NB4 (cell line): ENCODE measurements at regions not wholly inside any gene's neighbourhood (a gene's known extent, or its start where the extent isn't known, plus 50 kb on each side); places are given as distances from the start of the nearest gene placed in this dataset.
"Not testable (repeated sequence)": the region's sequence is repeated elsewhere in the genome, so short reads cannot be mapped to it uniquely, and the experiment has no call there.

Experiments
- DNase-seq: peaks from one replicate; pipeline ENCODE4 v3.0.0; 2010; ENCODE audit warnings: low read depth
- H3K4me3 ChIP-seq: one replicate; pipeline ENCODE4 v1.5.1; 2011; ENCODE audit warnings: mild to moderate bottlenecking, low read depth, low read length, moderate library complexity
- MYC ChIP-seq: IDR thresholded peaks from 2 replicates; pipeline ENCODE4 v1.6.1; 2011; ENCODE audit warnings: low read depth, low read length
- POLR2A ChIP-seq: IDR thresholded peaks from 2 replicates; pipeline ENCODE4 v1.6.1; 2011; ENCODE audit warnings: mild to moderate bottlenecking; ENCODE audit not compliant: insufficient read length; ENCODE audit errors: extremely low read depth
- TF ChIP-seq, protein P1 (sequence below): IDR thresholded peaks from 2 replicates; pipeline ENCODE4 v1.6.1; 2011; ENCODE audit warnings: low read depth, low read length
- TF ChIP-seq, protein P2 (sequence below): IDR thresholded peaks from one replicate; pipeline ENCODE4 v1.5.1; 2012; ENCODE audit warnings: low read depth, low read length

DNA sequence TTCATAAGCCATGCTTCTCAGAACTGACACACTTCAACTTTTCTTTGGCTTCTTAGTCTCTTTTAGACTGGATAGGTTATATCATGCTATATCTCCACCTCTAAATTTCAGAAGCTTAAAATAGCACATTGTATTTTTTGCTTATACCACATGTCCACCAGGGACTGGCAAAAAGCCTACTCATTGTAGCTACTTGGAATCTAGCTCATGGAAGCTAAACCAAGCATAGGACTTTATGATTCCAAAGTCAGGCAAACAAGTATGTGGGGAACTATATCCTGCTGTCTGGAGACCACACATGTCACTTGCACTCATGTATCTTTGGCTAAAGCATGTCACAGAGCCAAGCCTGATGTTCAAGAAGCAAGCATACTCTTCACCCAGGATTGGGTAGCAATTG is 245.0 kb upstream of the RASGRP1 start:
- TF ChIP-seq, protein P1, sequence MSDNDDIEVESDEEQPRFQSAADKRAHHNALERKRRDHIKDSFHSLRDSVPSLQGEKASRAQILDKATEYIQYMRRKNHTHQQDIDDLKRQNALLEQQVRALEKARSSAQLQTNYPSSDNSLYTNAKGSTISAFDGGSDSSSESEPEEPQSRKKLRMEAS: no peak
- no peak for TF ChIP-seq POLR2A
- TF ChIP-seq, protein P2, sequence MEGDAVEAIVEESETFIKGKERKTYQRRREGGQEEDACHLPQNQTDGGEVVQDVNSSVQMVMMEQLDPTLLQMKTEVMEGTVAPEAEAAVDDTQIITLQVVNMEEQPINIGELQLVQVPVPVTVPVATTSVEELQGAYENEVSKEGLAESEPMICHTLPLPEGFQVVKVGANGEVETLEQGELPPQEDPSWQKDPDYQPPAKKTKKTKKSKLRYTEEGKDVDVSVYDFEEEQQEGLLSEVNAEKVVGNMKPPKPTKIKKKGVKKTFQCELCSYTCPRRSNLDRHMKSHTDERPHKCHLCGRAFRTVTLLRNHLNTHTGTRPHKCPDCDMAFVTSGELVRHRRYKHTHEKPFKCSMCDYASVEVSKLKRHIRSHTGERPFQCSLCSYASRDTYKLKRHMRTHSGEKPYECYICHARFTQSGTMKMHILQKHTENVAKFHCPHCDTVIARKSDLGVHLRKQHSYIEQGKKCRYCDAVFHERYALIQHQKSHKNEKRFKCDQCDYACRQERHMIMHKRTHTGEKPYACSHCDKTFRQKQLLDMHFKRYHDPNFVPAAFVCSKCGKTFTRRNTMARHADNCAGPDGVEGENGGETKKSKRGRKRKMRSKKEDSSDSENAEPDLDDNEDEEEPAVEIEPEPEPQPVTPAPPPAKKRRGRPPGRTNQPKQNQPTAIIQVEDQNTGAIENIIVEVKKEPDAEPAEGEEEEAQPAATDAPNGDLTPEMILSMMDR: no peak
- no peak for TF ChIP-seq MYC

DNA sequence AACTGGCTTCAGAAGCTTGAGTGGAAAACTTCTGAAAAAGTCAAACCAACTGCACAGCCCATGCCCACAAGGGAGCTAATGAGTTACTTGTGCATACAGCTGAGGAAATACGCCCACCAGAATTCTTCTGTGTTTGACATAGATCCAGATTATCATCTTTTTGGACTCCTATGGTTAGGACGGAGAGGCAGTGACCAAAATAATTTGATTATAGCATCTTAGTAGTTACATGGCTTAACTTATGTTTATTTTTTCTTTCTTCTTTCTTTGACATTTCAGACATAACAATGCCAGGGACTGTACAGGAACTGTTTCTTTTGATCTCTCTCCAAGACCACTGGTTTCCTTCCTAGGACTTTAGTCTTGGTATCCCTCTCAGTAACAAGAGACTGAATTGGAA is 246.1 kb upstream of the RASGRP1 start:
- TF ChIP-seq, protein P2: no peak
- TF ChIP-seq, protein P1: no peak
- TF ChIP-seq POLR2A (no peak), MYC (no peak)
- no peak overlapping the region for H3K4me3 ChIP-seq
- no peak for DNase-seq

More for the DNA sequence above, 245.0 kb upstream of the RASGRP1 start:
- no peak overlapping the region for H3K4me3 ChIP-seq
- DNase-seq: no peak

DNA sequence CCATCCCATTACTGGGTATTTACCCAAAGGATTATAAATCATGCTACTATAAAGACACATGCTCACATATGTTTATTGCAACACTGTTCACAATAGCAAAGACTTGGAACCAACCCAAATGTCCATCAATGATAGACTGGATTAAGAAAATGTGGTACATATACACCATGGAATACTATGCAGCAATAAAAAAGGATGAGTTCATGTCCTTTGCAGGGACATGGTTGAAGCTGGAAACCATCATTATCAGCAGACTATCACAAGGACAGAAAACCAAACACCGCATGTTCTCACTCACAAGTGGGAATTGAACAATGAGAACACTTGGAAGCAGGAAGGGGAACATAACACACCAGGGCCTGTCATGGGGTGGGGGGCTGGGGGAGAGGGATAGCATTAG is 249.6 kb upstream of the RASGRP1 start:
- DNase-seq, H3K4me3 ChIP-seq: not testable (repeated sequence)

DNA sequence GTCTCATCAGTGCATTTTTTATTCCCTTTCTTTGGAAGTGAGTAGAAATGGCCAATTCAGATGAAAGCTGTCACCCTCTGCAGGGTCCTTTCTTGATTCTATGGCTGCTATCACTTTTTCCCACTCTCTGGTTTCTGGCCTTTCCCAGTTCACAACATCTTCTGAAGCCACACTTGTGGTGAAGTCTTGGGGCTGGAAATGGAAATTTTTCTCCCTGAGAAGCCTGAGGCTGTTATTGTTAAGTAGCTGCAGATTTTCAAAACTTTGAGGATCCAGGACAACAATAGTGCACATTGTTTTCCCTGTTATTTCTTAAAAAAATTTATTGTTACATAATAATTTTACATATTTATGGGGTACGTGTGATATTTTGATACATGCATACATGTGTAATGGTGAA is 250.3 kb upstream of the RASGRP1 start:
- DNase-seq: no peak
- TF ChIP-seq POLR2A (no peak), MYC (no peak)
- TF ChIP-seq, protein P2: no peak
- TF ChIP-seq, protein P1: no peak
- no peak overlapping the region for H3K4me3 ChIP-seq

DNA sequence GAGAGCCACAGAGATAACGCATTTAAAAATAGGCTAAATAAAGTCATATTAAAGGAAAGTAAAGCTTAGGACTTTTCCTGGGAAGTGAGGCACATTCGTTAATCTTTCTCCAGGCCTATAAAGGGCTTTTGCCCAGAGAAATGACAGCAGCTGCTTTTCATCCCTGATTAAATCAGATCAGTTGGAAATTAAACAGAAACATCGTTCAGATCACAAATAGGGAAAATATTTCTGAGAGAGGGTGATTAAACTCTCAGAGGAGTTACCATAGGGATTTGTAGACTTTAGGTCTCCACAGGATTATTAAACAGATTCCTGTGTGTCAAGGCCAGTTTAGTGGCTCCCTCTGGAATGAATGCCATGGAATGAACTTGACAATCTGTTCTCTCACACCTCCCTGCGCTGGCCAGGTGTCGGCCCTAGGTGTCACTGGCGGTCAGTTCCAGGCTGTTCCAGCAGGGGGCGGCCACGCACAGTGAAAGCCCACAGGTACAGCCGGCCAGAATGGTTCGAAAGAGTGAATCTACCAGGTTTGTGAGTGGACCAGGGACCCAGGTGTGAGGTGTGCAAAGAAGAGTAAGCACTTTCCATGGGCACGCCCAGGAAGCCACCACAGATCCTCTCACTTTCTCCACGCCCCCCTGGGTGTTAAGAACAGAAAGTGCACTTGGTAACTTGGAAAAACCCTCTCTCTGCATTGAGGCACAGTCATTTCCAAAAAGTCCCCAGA is 253.0 kb upstream of the RASGRP1 start:
- TF ChIP-seq, protein P1: no peak
- TF ChIP-seq, protein P2: peak; percentile 90
- no peak overlapping the region for H3K4me3 ChIP-seq
- peak; percentile 50 for DNase-seq

DNA sequence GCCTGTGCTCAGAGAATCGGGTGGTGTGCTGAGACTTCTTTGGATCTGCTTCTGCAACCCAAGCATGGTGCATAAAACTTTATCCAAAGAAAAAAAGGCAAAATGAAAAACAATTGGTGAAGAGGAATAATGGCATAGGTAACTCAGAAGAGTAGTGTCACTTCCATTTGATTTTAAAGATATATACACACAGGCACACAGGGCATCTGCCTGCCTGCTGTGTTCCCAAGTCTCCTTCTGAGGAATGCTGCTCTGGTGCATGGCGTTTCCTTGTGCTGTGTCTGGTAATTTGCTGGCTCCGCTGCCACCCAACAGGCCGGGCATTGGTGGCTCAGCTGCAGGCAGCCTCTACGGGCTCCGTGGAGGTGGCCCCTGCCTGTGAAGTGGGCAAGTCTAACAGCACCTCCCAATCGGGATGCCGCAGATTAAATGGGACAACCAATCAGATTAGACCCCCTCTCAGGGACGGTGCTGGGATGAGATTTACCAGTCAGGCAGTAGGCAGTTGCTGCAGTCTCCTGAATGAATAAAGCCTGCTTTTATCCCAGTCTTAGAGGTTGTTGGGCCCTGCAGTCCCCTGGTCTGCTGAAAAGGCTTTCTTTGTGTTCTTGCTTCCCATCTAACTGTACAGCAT is 253.7 kb upstream of the RASGRP1 start:
- TF ChIP-seq, protein P1: no peak
- TF ChIP-seq, protein P2: no peak
- no peak for TF ChIP-seq POLR2A
- H3K4me3 ChIP-seq: no peak overlapping the region
- DNase-seq: no peak
